Fibroblast of skin of left biceps (primary cell): ENCODE measurements at regions not wholly inside any gene's neighbourhood (a gene's known extent, or its start where the extent isn't known, plus 50 kb on each side); places are given as distances from the start of the nearest gene placed in this dataset.

Source experiments
- DNase-seq, 2 experiments: peaks; one replicate each; pipeline ENCODE4 v3.0.0-alpha.2; 2013; ENCODE audit warnings: low read depth in 2 of 2

GRCh38 chr5:160508780-160509361 lies 87.2 kb downstream of the PTTG1 start:
- DNase-seq, result peak; percentile 60 to 63

DNA sequence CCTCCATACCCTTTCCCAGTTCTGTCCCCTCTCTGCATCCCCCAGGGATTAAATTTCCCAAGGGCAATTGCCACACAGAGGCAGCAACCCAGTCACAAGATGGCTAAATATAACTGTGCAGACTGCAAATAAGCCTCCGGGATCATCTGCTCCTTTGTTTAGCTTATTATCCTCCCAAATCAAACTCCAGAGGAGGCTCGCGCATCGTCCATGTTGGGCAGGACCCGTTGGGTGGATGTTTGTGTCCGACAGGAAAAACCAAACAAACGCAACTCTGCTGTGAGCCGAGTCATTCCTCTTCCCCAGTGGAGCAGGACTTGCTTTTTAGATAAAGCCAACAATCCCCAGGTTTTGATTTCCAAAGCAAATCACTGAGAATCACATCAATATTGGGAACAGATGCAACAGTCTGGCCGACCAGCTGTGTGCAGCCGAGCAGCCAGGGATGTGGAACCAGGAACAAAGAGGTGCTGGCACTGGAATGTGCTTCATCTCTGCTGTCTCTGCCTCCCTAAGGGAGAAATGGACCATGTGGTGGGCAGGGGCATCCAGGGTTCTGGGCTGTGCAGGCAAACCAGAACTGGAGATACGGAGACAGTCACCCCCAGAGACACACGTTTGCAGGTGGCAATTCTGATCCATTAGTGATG lies 89.8 kb downstream of the PTTG1 start:
- no peak for DNase-seq
